ENCODE measurements at regions not wholly inside any gene's neighbourhood (a gene's known extent, or its start where the extent isn't known, plus 50 kb on each side); places are given as distances from the start of the nearest gene placed in this dataset.
"Not testable (repeated sequence)": the region's sequence is repeated elsewhere in the genome, so short reads cannot be mapped to it uniquely, and the experiment has no call there.

DNA sequence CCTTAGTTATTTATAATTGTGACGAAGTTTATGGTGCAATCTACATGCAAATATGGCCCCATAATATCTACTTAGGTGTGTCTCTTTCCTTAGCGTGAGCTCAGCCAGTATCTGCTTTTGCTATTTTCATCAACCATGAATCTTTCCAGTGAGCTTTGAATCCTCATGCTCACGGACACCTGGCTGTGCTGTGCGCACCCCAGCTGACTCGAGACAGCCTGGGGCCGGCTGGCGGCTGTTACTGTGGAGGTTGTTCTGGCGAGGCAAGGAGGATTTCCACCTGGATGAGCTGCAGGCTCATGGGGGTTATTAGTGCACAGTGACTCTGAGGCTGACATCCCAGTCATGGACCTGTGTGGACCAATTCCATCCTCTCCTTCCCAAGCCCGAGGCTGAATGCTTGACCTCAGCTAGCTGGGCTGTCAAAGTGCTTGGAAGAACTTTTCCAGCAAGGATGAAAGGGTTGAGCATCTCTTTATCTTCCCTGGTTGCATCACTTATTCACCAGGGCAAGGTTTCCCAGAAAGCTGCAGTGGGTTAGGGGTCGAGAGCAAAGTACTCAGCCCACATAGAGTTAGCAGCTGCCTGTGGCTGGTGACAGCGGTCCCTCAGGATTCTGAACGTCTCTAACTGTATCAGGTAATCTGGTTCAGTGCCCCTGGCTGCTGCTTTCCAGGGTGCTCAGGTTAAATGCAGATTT lies 141.7 kb downstream of the ARL4C start:
- Histone ChIP-seq H3K9ac (ENCODE audit: low read length) (no peak overlapping the region), H3K9me3 (ENCODE audit: control insufficient read depth, low read length) (peaks cover 21% of the 10 kb centered on the region), H3K36me3 (ENCODE audit: control insufficient read depth, insufficient read depth, low read length, severe bottlenecking) (no peaks in the 10 kb centered on the region), H3K4me1 (ENCODE audit: control insufficient read depth, insufficient read depth, low read length) (no peaks in the 10 kb centered on the region), H3K27me3 (replicated peaks; ENCODE audit: control insufficient read depth, insufficient read depth, low read length) (peaks cover 9% of the 10 kb centered on the region), H3K4me3 (ENCODE audit: low read length) (no peak overlapping the region)
- no peak for DNase-seq (ENCODE audit: low read depth)

GRCh38 chr2:234352270-234352669 lies 144.6 kb downstream of the ARL4C start:
- DNase-seq (ENCODE audit: low read depth) = no peak
- H3K4me3 ChIP-seq (ENCODE audit: low read length) = no peak overlapping the region
- H3K27me3 ChIP-seq (replicated peaks; ENCODE audit: control insufficient read depth, insufficient read depth, low read length) = peaks cover 9% of the 10 kb centered on the region
- no peak overlapping the region for H3K9ac ChIP-seq (ENCODE audit: low read length)
- H3K9me3 ChIP-seq (ENCODE audit: control insufficient read depth, low read length) = peaks cover 15% of the 10 kb centered on the region
- H3K4me1 ChIP-seq (ENCODE audit: control insufficient read depth, insufficient read depth, low read length) = no peaks in the 10 kb centered on the region
- H3K36me3 ChIP-seq (ENCODE audit: control insufficient read depth, insufficient read depth, low read length, severe bottlenecking) = no peaks in the 10 kb centered on the region

DNA sequence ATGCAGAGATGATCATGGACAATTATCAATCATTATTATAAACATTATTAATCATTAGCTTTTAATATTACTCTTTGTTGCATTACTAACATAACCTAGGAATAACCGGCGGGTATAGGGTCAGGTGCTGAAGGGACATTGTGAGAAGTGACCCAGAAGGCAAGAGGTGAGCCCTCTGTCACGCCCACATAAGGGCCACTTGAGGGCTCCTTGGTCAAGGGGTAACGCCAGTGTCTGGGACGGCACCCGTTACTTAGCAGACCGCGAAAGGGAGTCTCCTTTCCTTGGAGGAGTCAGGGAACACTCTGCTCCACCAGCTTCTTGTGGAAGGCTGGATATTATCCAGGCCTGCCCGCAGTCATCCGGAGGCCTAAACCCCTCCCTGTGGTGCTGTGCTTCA lies 145.0 kb downstream of the ARL4C start:
- not testable (repeated sequence) for H3K4me3 ChIP-seq (ENCODE audit: low read length); H3K4me1 ChIP-seq (ENCODE audit: control insufficient read depth, insufficient read depth, low read length); H3K9ac ChIP-seq (ENCODE audit: low read length); H3K36me3 ChIP-seq (ENCODE audit: control insufficient read depth, insufficient read depth, low read length, severe bottlenecking); H3K27me3 ChIP-seq (replicated peaks; ENCODE audit: control insufficient read depth, insufficient read depth, low read length); DNase-seq (ENCODE audit: low read depth)
- H3K9me3 ChIP-seq (ENCODE audit: control insufficient read depth, low read length) = peaks cover 15% of the 10 kb centered on the region

DNA sequence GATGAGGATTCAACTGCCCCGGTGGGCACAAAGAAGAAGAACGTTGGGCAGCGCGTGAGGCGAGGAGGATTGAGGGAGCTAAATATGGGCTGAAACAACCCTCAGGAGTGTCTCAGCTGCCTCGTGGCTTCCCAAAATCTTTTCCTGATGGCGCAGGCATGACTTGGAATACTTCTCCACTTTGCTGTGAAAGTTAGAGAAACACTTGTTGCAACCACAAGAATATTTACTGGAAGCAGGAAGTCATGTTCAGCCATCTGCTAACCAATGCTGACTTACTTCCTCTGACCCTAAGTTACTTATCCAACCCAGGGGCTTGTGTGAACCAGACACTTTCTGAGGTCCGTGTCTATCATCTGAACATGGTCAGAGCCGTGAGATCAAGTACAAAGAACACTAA lies 148.8 kb downstream of the ARL4C start:
- Histone ChIP-seq H3K27me3 (replicated peaks; ENCODE audit: control insufficient read depth, insufficient read depth, low read length) (no peaks in the 10 kb centered on the region), H3K9me3 (ENCODE audit: control insufficient read depth, low read length) (peaks cover 7% of the 10 kb centered on the region), H3K36me3 (ENCODE audit: control insufficient read depth, insufficient read depth, low read length, severe bottlenecking) (no peaks in the 10 kb centered on the region), H3K4me3 (ENCODE audit: low read length) (no peak overlapping the region), H3K4me1 (ENCODE audit: control insufficient read depth, insufficient read depth, low read length) (peaks cover 8% of the 10 kb centered on the region), H3K9ac (ENCODE audit: low read length) (no peak overlapping the region)
- no peak for DNase-seq (ENCODE audit: low read depth)

DNA sequence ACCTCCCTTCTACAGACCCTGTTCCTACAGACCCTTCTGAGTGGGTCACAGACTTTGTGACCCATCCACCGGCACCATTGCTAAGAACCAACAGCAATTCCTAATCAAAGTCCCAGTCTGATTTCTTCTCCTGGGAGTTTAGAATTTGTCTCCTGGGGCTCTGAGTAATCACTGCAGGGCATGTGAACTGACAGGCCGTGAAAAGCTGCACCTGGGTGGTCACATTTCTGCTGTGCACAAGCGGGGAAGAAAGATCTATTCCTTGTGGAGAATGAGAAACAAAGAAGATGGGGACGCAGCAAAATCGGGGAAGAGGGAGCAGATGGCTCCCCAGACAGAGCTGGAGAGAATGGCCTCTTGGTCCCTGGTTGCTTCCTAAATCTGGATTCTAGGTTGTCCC lies 151.0 kb downstream of the ARL4C start:
- Histone ChIP-seq H3K9me3 (ENCODE audit: control insufficient read depth, low read length) (no peaks in the 10 kb centered on the region), H3K4me1 (ENCODE audit: control insufficient read depth, insufficient read depth, low read length) (peaks cover 8% of the 10 kb centered on the region), H3K36me3 (ENCODE audit: control insufficient read depth, insufficient read depth, low read length, severe bottlenecking) (no peaks in the 10 kb centered on the region), H3K4me3 (ENCODE audit: low read length) (no peak overlapping the region), H3K9ac (ENCODE audit: low read length) (no peak overlapping the region), H3K27me3 (replicated peaks; ENCODE audit: control insufficient read depth, insufficient read depth, low read length) (no peaks in the 10 kb centered on the region)
- DNase-seq (ENCODE audit: low read depth) = no peak

DNA sequence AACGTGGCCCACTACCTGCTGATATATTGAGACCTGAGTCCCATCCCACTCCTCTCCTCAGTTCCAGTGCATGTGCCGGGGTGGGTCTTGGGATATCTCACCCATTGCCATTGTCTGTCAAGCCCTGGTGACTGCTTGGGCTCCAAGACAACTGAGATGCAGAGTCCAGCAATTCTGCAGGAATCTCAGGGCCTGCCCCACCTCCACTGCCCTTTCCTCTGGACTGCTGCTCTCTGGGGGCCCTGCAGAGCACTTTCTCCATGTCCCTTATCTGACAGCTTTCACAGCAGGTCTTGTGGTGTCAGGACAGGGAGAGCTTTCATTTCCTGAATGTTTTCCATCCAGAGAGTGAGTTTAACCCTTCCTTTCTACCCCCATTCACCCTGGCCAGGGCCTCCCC lies 152.9 kb downstream of the ARL4C start:
- no peak for DNase-seq (ENCODE audit: low read depth)
- H3K9me3 ChIP-seq (ENCODE audit: control insufficient read depth, low read length) = peaks cover 1% of the 10 kb centered on the region
- no peaks in the 10 kb centered on the region for H3K36me3 ChIP-seq (ENCODE audit: control insufficient read depth, insufficient read depth, low read length, severe bottlenecking)
- no peak overlapping the region for H3K4me3 ChIP-seq (ENCODE audit: low read length)
- no peaks in the 10 kb centered on the region for H3K27me3 ChIP-seq (replicated peaks; ENCODE audit: control insufficient read depth, insufficient read depth, low read length)
- H3K4me1 ChIP-seq (ENCODE audit: control insufficient read depth, insufficient read depth, low read length) = peaks cover 8% of the 10 kb centered on the region
- no peak overlapping the region for H3K9ac ChIP-seq (ENCODE audit: low read length)

- Histone ChIP-seq H3K9ac (ENCODE audit: low read length) (no peak overlapping the region), H3K27me3 (replicated peaks; ENCODE audit: control insufficient read depth, insufficient read depth, low read length) (no peaks in the 10 kb centered on the region), H3K36me3 (ENCODE audit: control insufficient read depth, insufficient read depth, low read length, severe bottlenecking) (no peaks in the 10 kb centered on the region), H3K4me3 (ENCODE audit: low read length) (no peak overlapping the region), H3K4me1 (ENCODE audit: control insufficient read depth, insufficient read depth, low read length) (peaks cover 8% of the 10 kb centered on the region), H3K9me3 (ENCODE audit: control insufficient read depth, low read length) (peaks cover 4% of the 10 kb centered on the region)
- DNase-seq (ENCODE audit: low read depth) = no peak
These were observed 153.5 kb downstream of the ARL4C start for GRCh38 chr2:234343372-234343771.

DNA sequence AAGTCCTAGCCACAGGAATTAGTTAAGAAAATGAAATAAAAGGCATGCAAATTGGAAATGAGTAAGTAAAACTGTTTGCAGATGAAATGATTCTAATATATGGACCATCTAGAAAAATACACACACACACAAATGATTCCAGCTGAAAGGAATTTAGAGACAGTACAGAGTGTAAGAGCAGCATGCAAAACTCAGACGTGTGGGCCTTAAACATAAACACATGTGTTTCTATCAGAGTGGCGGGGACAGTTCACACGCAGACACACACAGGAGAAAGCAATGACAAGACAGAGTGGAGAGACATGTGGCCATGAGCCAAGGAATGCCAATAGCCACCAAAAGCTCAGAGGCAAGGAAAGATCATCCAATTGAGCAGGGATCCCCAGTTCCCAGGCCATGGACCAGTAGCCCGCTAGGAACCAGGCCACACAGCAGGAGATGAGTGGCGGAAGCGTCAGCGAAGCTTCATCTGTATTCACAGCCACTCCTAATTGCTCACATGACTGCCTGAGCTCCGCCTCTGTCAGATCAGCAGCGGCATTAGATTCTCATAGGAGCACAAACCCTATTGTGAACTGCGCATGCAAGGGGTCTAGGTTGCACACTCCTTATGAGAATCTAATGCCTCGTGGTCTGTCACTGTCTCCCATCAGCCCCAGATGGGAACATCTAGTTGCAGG lies 155.4 kb downstream of the ARL4C start:
- Histone ChIP-seq H3K9ac (ENCODE audit: low read length) (no peak overlapping the region), H3K27me3 (replicated peaks; ENCODE audit: control insufficient read depth, insufficient read depth, low read length) (no peaks in the 10 kb centered on the region), H3K4me3 (ENCODE audit: low read length) (no peak overlapping the region), H3K9me3 (ENCODE audit: control insufficient read depth, low read length) (peaks cover 4% of the 10 kb centered on the region), H3K36me3 (ENCODE audit: control insufficient read depth, insufficient read depth, low read length, severe bottlenecking) (no peaks in the 10 kb centered on the region), H3K4me1 (ENCODE audit: control insufficient read depth, insufficient read depth, low read length) (peaks cover 8% of the 10 kb centered on the region)
- peak; percentile 24 for DNase-seq (ENCODE audit: low read depth)

- H3K4me1 ChIP-seq (ENCODE audit: control insufficient read depth, insufficient read depth, low read length) = peaks cover 21% of the 10 kb centered on the region
- H3K9me3 ChIP-seq (ENCODE audit: control insufficient read depth, low read length) = peaks cover 4% of the 10 kb centered on the region
- no peaks in the 10 kb centered on the region for H3K36me3 ChIP-seq (ENCODE audit: control insufficient read depth, insufficient read depth, low read length, severe bottlenecking)
- H3K27me3 ChIP-seq (replicated peaks; ENCODE audit: control insufficient read depth, insufficient read depth, low read length) = no peaks in the 10 kb centered on the region
- H3K4me3 ChIP-seq (ENCODE audit: low read length) = no peak overlapping the region
- no peak overlapping the region for H3K9ac ChIP-seq (ENCODE audit: low read length)
- DNase-seq (ENCODE audit: low read depth) = no peak
These were observed 157.4 kb downstream of the ARL4C start for GRCh38 chr2:234339501-234339900.

DNA sequence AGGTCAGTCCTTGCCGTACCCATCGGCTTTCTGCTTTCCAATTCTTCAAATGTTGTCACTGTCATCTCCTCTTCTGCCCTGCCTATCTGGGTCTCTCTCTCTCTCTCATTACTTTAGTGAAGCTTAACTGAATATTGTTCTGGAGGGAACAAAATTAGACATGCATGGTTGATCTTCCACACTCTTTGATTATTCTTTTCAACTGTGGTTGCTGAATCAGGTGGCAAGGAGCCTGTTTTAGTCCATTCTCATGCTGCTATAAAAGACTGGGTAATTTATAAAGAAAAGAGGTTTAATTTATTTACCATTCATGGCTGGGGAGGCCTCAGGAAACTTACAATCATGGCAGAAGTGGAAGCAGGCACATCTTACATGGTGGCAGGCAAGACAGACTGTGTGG lies 157.9 kb downstream of the ARL4C start:
- H3K9me3 ChIP-seq (ENCODE audit: control insufficient read depth, low read length) = peaks cover 4% of the 10 kb centered on the region
- DNase-seq (ENCODE audit: low read depth) = no peak
- H3K27me3 ChIP-seq (replicated peaks; ENCODE audit: control insufficient read depth, insufficient read depth, low read length) = no peaks in the 10 kb centered on the region
- H3K4me1 ChIP-seq (ENCODE audit: control insufficient read depth, insufficient read depth, low read length) = peaks cover 16% of the 10 kb centered on the region
- H3K4me3 ChIP-seq (ENCODE audit: low read length) = no peak overlapping the region
- H3K36me3 ChIP-seq (ENCODE audit: control insufficient read depth, insufficient read depth, low read length, severe bottlenecking) = no peaks in the 10 kb centered on the region
- H3K9ac ChIP-seq (ENCODE audit: low read length) = no peak overlapping the region

- peak overlapping the region; percentile 15 for H3K4me3 ChIP-seq (ENCODE audit: low read length)
- H3K27me3 ChIP-seq (replicated peaks; ENCODE audit: control insufficient read depth, insufficient read depth, low read length) = peaks cover 13% of the 10 kb centered on the region
- no peaks in the 10 kb centered on the region for H3K36me3 ChIP-seq (ENCODE audit: control insufficient read depth, insufficient read depth, low read length, severe bottlenecking)
- peaks cover 4% of the 10 kb centered on the region for H3K9me3 ChIP-seq (ENCODE audit: control insufficient read depth, low read length)
- DNase-seq (ENCODE audit: low read depth) = peak; percentile 84
- peaks cover 13% of the 10 kb centered on the region for H3K4me1 ChIP-seq (ENCODE audit: control insufficient read depth, insufficient read depth, low read length)
- H3K9ac ChIP-seq (ENCODE audit: low read length) = peak overlapping the region; percentile 42
These were observed 161.1 kb downstream of the ARL4C start for GRCh38 chr2:234335661-234336228.
